NCI-H345 treated with DMSO at 0.1 percent for 48 hours (cell line): ENCODE measurements at regions not wholly inside any gene's neighbourhood (a gene's known extent, or its start where the extent isn't known, plus 50 kb on each side); places are given as distances from the start of the nearest gene placed in this dataset.

Experiments
- DNase-seq: peaks from one replicate; lab custom pipeline; 2025; ENCODE audit not compliant: unreplicated experiment; lab: John Stamatoyannopoulos, UW

- no peak for DNase-seq
Observed at GRCh38 chr3:24963762-24964625, 464.1 kb upstream of the RARB start.

- no peak for DNase-seq
Observed at GRCh38 chr3:24965706-24966385, 462.2 kb upstream of the RARB start.

GRCh38 chr3:24968036-24968435, 460.0 kb upstream of the RARB start:
- no peak for DNase-seq

GRCh38 chr3:24972491-24972890, 455.6 kb upstream of the RARB start:
- no peak for DNase-seq

- DNase-seq: no peak
Observed at GRCh38 chr3:24981309-24981708, 446.8 kb upstream of the RARB start.

GRCh38 chr3:24981924-24982323, 446.1 kb upstream of the RARB start:
- no peak for DNase-seq

- no peak for DNase-seq
Observed at GRCh38 chr3:24985668-24986067, 442.4 kb upstream of the RARB start.

GRCh38 chr3:24986612-24987011, 441.5 kb upstream of the RARB start:
- no peak for DNase-seq

GRCh38 chr3:24999357-24999756, 428.7 kb upstream of the RARB start:
- DNase-seq: no peak

GRCh38 chr3:25000971-25001591, 427.0 kb upstream of the RARB start:
- DNase-seq: no peak

GRCh38 chr3:25002052-25002451, 426.0 kb upstream of the RARB start:
- no peak for DNase-seq

- no peak for DNase-seq
Observed at GRCh38 chr3:25007974-25008658, 419.9 kb upstream of the RARB start.

- no peak for DNase-seq
Observed at GRCh38 chr3:25009665-25010064, 418.4 kb upstream of the RARB start.

GRCh38 chr3:25015599-25015998, 412.5 kb upstream of the RARB start:
- no peak for DNase-seq

GRCh38 chr3:25018909-25019308, 409.2 kb upstream of the RARB start:
- DNase-seq: no peak

- no peak for DNase-seq
Observed at GRCh38 chr3:25019506-25019905, 408.6 kb upstream of the RARB start.

GRCh38 chr3:25021816-25022215, 406.2 kb upstream of the RARB start:
- DNase-seq: no peak

GRCh38 chr3:25023876-25024275, 404.2 kb upstream of the RARB start:
- DNase-seq: no peak

GRCh38 chr3:25025236-25025635, 402.8 kb upstream of the RARB start:
- DNase-seq: no peak

- no peak for DNase-seq
Observed at GRCh38 chr3:25027650-25028049, 400.4 kb upstream of the RARB start.

- DNase-seq: no peak
Observed at GRCh38 chr3:25029820-25030219, 398.2 kb upstream of the RARB start.
